ENCODE measurements at regions not wholly inside any gene's neighbourhood (a gene's known extent, or its start where the extent isn't known, plus 50 kb on each side); places are given as distances from the start of the nearest gene placed in this dataset.

GRCh38 chr4:59629348-59629747 lies 1570.8 kb upstream of the ADGRL3 start:
- TF ChIP-seq, protein P1, sequence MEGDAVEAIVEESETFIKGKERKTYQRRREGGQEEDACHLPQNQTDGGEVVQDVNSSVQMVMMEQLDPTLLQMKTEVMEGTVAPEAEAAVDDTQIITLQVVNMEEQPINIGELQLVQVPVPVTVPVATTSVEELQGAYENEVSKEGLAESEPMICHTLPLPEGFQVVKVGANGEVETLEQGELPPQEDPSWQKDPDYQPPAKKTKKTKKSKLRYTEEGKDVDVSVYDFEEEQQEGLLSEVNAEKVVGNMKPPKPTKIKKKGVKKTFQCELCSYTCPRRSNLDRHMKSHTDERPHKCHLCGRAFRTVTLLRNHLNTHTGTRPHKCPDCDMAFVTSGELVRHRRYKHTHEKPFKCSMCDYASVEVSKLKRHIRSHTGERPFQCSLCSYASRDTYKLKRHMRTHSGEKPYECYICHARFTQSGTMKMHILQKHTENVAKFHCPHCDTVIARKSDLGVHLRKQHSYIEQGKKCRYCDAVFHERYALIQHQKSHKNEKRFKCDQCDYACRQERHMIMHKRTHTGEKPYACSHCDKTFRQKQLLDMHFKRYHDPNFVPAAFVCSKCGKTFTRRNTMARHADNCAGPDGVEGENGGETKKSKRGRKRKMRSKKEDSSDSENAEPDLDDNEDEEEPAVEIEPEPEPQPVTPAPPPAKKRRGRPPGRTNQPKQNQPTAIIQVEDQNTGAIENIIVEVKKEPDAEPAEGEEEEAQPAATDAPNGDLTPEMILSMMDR (IDR thresholded peaks at IDR 0.05; ENCODE audit: low read depth, low read length, missing control alignments): no peak
- no peak for DNase-seq (ENCODE audit: extremely low read depth, low read depth)
- no peak overlapping the region for H3K4me3 ChIP-seq (replicated peaks; ENCODE audit: low read depth, low read length)

DNA sequence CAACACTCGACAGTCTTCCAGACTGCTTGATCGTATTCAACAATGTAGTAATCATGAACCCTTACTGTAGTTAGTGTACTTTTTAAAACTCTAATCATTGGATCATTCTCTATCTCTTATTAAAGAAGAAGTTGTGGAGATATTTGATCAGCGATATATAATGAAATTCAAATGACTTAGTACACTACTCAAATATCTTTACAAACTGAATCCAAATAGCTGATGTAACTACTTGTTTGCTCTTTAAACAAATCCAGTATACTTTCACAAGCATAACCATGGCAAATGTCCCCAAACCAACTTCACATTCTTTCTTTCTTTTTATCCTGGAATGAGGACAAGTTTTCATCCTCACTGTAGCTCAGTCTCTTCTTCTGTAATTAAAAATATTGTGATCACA lies 1569.9 kb upstream of the ADGRL3 start:
- TF ChIP-seq, protein P1 (IDR thresholded peaks at IDR 0.05; ENCODE audit: low read depth, low read length, missing control alignments): no peak
- no peak for DNase-seq (ENCODE audit: extremely low read depth, low read depth)
- no peak overlapping the region for H3K4me3 ChIP-seq (replicated peaks; ENCODE audit: low read depth, low read length)

GRCh38 chr4:59630922-59631321 lies 1569.2 kb upstream of the ADGRL3 start:
- TF ChIP-seq, protein P1 (IDR thresholded peaks at IDR 0.05; ENCODE audit: low read depth, low read length, missing control alignments): no peak
- H3K4me3 ChIP-seq (replicated peaks; ENCODE audit: low read depth, low read length): no peak overlapping the region
- no peak for DNase-seq (ENCODE audit: extremely low read depth, low read depth)

DNA sequence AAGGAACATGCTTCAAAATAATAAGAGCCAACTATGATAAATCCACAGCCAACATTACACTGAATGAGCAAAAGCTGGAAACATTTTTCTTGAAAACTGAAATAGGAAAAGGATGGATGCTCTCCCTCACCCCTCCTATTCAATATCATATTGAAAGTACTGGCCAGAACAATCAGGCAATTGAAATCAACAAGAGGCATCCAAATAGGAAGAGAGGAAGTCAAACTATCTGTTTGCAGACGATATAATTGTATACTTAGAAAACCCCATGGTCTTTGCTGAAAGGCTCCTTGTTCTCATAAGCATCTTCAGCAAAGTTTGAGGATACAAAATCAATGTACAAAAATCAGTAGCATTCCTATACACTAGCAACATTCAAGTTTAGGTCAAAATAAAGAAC lies 1562.5 kb upstream of the ADGRL3 start:
- H3K4me3 ChIP-seq (replicated peaks; ENCODE audit: low read depth, low read length): no peak overlapping the region
- DNase-seq (ENCODE audit: extremely low read depth, low read depth): no peak
- TF ChIP-seq, protein P1 (IDR thresholded peaks at IDR 0.05; ENCODE audit: low read depth, low read length, missing control alignments): no peak

DNA sequence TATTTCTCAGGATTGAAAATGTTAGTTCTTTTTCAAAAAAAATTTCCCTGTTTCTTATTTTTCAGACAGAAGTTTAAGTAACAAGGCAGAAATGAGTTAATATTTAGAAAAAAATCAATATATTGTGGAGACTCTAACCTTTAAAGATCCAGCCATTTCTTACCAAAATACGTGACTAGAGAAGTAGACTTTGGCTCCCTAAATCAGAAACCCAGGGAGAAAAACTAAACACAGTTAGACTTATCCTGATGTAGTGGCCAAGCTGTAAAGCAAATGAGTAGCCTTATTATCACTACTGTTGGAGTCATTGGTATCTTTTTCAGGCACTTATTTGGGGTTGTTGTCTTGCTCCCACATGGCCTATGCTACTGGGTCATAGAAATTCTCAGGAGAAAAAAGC lies 1556.4 kb upstream of the ADGRL3 start:
- TF ChIP-seq, protein P1 (IDR thresholded peaks at IDR 0.05; ENCODE audit: low read depth, low read length, missing control alignments): no peak
- no peak for DNase-seq (ENCODE audit: extremely low read depth, low read depth)

GRCh38 chr4:59644765-59645164 lies 1555.4 kb upstream of the ADGRL3 start:
- DNase-seq (ENCODE audit: extremely low read depth, low read depth): no peak
- TF ChIP-seq, protein P1 (IDR thresholded peaks at IDR 0.05; ENCODE audit: low read depth, low read length, missing control alignments): no peak
- no peak overlapping the region for H3K4me3 ChIP-seq (replicated peaks; ENCODE audit: low read depth, low read length)

More for the DNA sequence above, 1556.4 kb upstream of the ADGRL3 start:
- no peak overlapping the region for H3K4me3 ChIP-seq (replicated peaks; ENCODE audit: low read depth, low read length)

DNA sequence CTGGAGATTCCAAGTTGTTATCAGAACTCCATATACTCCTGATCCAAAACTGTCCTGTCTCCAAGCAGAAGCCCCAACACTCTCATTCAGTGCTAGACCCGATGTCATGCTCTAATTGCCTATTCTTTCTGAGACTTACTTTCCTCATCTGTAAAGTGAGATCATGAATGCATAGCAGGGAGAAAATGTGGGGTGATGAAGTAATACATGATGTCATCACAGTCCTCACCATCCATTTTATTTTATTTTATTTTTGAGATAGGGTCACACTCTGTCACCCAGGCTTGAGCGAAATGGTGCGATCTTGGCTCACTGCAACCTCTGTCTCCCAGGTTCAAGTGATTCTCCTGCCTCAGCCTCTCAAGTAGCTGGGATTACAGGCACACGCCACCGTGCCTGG lies 1554.0 kb upstream of the ADGRL3 start:
- DNase-seq (ENCODE audit: extremely low read depth, low read depth): no peak
- no peak overlapping the region for H3K4me3 ChIP-seq (replicated peaks; ENCODE audit: low read depth, low read length)
- TF ChIP-seq, protein P1 (IDR thresholded peaks at IDR 0.05; ENCODE audit: low read depth, low read length, missing control alignments): no peak
